H1 (cell line): ENCODE measurements at regions not wholly inside any gene's neighbourhood (a gene's known extent, or its start where the extent isn't known, plus 50 kb on each side); places are given as distances from the start of the nearest gene placed in this dataset.
A peak's percentile ranks its signal among the peaks of the same experiment; 100 is the strongest.

Experiments
- CTCF ChIA-PET: fragments of 300-600 bp; sonication (Branson Sonifier 250); formaldehyde crosslinking; loops from one replicate; lab custom pipeline; 2021; ENCODE audit not compliant: partially characterized antibody; lab: Charles Lee
- POLR2A ChIA-PET: fragments of 300-600 bp; sonication (Branson Sonifier 250); formaldehyde crosslinking; loops from one replicate; lab custom pipeline; 2021; ENCODE audit warnings: inconsistent platforms; ENCODE audit not compliant: partially characterized antibody; lab: Charles Lee
- DNase-seq, 2 experiments: peaks; one replicate each; pipeline versions ENCODE4 v3.0.0 to v3.0.0-alpha.2; 2010 to 2022; ENCODE audit warnings: low spot score in 2 of 2, low read depth in 1 of 2, mixed read lengths in 1 of 2
- FAIRE-seq: peaks from 2 replicates; lab custom pipeline; 2011; peaks lifted over from hg19 to GRCh38; lab: Jason Lieb, UNC
- H2AFZ ChIP-seq: 2 replicates; pipeline ENCODE4 v1.8.1; 2012; ENCODE audit warnings: low read length, inconsistent platforms
- H2AK5ac ChIP-seq: 2 replicates; pipeline ENCODE4 v1.6.1; 2013; ENCODE audit warnings: low read depth, low read length
- H2BK120ac ChIP-seq: replicated peaks from 2 replicates; pipeline ENCODE3; 2013; ENCODE audit warnings: low read depth, low read length, inconsistent platforms
- H2BK12ac ChIP-seq: 2 replicates; pipeline ENCODE4 v1.6.1; 2013; ENCODE audit warnings: low read depth, low read length
- H2BK15ac ChIP-seq: 2 replicates; pipeline ENCODE4 v1.6.1; 2013; ENCODE audit warnings: low read length
- H2BK20ac ChIP-seq: 2 replicates; pipeline ENCODE4 v1.6.1; 2013; ENCODE audit warnings: low read length
- H2BK5ac ChIP-seq: 2 replicates; pipeline ENCODE4 v1.6.1; 2013; ENCODE audit warnings: low read depth, low read length
- H3K14ac ChIP-seq: 2 replicates; pipeline ENCODE4 v1.6.1; 2013; ENCODE audit warnings: inconsistent platforms; ENCODE audit not compliant: insufficient read length
- H3K18ac ChIP-seq: 2 replicates; pipeline ENCODE4 v1.6.1; 2013; ENCODE audit warnings: low read length; ENCODE audit errors: extremely low read depth
- H3K23ac ChIP-seq: 2 replicates; pipeline ENCODE4 v1.6.1; 2013; ENCODE audit warnings: inconsistent platforms; ENCODE audit not compliant: insufficient read length
- H3K23me2 ChIP-seq: 2 replicates; pipeline ENCODE4 v1.6.1; 2013; ENCODE audit warnings: low read depth, low read length
- H3K27ac ChIP-seq: 2 replicates; pipeline ENCODE4 v1.6.1; 2011; ENCODE audit warnings: low read depth, low read length, inconsistent platforms
- H3K27me3 ChIP-seq, 4 experiments: replicated peaks in 1 of 4; 1 replicate in 1 of 4; 2 replicates in 3 of 4; pipeline versions ENCODE4 v1.6.1 to v1.8.1; 2011 to 2013; ENCODE audit warnings: low read length in 3 of 4, mild to moderate bottlenecking in 3 of 4, inconsistent platforms in 2 of 4, mixed read lengths in 2 of 4, moderate library complexity in 1 of 4; ENCODE audit not compliant: control insufficient read depth in 3 of 4, insufficient read depth in 3 of 4; ENCODE audit errors: extremely low read depth in 1 of 4
- H3K36me3 ChIP-seq, 4 experiments: 2 replicates each; pipeline versions ENCODE4 v1.6.1 to v1.8.1; 2011 to 2013; ENCODE audit warnings: mild to moderate bottlenecking in 4 of 4, low read length in 3 of 4, moderate library complexity in 2 of 4, control low read depth in 1 of 4, inconsistent platforms in 1 of 4; ENCODE audit not compliant: insufficient read depth in 4 of 4, control insufficient read depth in 2 of 4
- H3K4ac ChIP-seq: replicated peaks from 2 replicates; pipeline ENCODE3; 2013; ENCODE audit warnings: low read length, low read depth, mixed read lengths, inconsistent platforms; ENCODE audit not compliant: insufficient read length
- H3K4me1 ChIP-seq, 4 experiments: replicated peaks in 1 of 4; 1 replicate in 1 of 4; 2 replicates in 3 of 4; pipeline versions ENCODE4 v1.6.1 to v1.8.1; 2011 to 2013; ENCODE audit warnings: low read length in 3 of 4, inconsistent platforms in 2 of 4, mixed read lengths in 1 of 4; ENCODE audit not compliant: insufficient read depth in 4 of 4, control insufficient read depth in 3 of 4
- H3K4me2 ChIP-seq, 2 experiments: 2 replicates each; pipeline versions ENCODE4 v1.6.1 to v1.8.1; 2011 to 2013; ENCODE audit warnings: low read depth in 2 of 2, low read length in 2 of 2, control low read depth in 1 of 2, inconsistent platforms in 1 of 2, mild to moderate bottlenecking in 1 of 2; ENCODE audit not compliant: insufficient read depth in 1 of 2
- H3K4me3 ChIP-seq, 4 experiments: fragments of 200-600, 300-600 bp in 1 of 4; sonication (generic), shearing (Covaris generic), sonication (Bioruptor Twin) in 1 of 4; 2 replicates each; pipeline versions ENCODE4 v1.5.1 to v1.8.1; 2011 to 2016; ENCODE audit warnings: low read length in 4 of 4, low read depth in 3 of 4, control low read depth in 2 of 4, inconsistent platforms in 2 of 4, mild to moderate bottlenecking in 2 of 4, mixed read lengths in 1 of 4, moderate library complexity in 1 of 4; ENCODE audit not compliant: insufficient read depth in 2 of 4; ENCODE audit errors: extremely low read depth in 1 of 4
- H3K56ac ChIP-seq: replicated peaks from 2 replicates; pipeline ENCODE3; 2013; ENCODE audit warnings: low read depth, mild to moderate bottlenecking, mixed read lengths, low read length, inconsistent platforms; ENCODE audit not compliant: insufficient read length
- H3K79me1 ChIP-seq: 2 replicates; pipeline ENCODE4 v1.6.1; 2013; ENCODE audit warnings: low read depth, low read length, control low read depth
- H3K79me2 ChIP-seq, 2 experiments: 2 replicates each; pipeline versions ENCODE4 v1.6.1 to v1.8.1; 2012 to 2013; ENCODE audit warnings: low read length in 2 of 2, mild to moderate bottlenecking in 2 of 2, inconsistent platforms in 1 of 2; ENCODE audit not compliant: insufficient read depth in 2 of 2, control insufficient read depth in 1 of 2
- H3K9ac ChIP-seq, 4 experiments: replicated peaks in 1 of 4; 1 replicate in 1 of 4; 2 replicates in 3 of 4; pipeline versions ENCODE4 v1.6.1 to v1.8.1; 2011 to 2013; ENCODE audit warnings: low read depth in 3 of 4, low read length in 3 of 4, control low read depth in 2 of 4, mild to moderate bottlenecking in 2 of 4, moderate library complexity in 2 of 4, inconsistent platforms in 1 of 4; ENCODE audit errors: extremely low read depth in 1 of 4
- H3K9me3 ChIP-seq, 2 experiments: 2 replicates each; pipeline versions ENCODE4 v1.6.1 to v1.8.1; 2012 to 2013; ENCODE audit warnings: mild to moderate bottlenecking in 2 of 2, moderate library complexity in 2 of 2, control low read depth in 1 of 2, inconsistent platforms in 1 of 2, low read depth in 1 of 2, low read length in 1 of 2, mixed read lengths in 1 of 2; ENCODE audit not compliant: insufficient read depth in 2 of 2
- H4K20me1 ChIP-seq, 2 experiments: replicated peaks in 1 of 2; 2 replicates each; pipeline versions ENCODE3 to v1.8.1; 2011 to 2013; ENCODE audit warnings: inconsistent platforms in 2 of 2, low read length in 2 of 2, mild to moderate bottlenecking in 1 of 2; ENCODE audit not compliant: insufficient read depth in 2 of 2, control insufficient read depth in 1 of 2
- H4K5ac ChIP-seq: 2 replicates; pipeline ENCODE4 v1.6.1; 2013; ENCODE audit warnings: low read length, low read depth, mixed read lengths, inconsistent platforms; ENCODE audit not compliant: insufficient read length
- H4K8ac ChIP-seq: 2 replicates; pipeline ENCODE4 v1.8.0; 2013; ENCODE audit warnings: mild to moderate bottlenecking, moderate library complexity, low read length, inconsistent platforms; ENCODE audit not compliant: insufficient read depth; ENCODE audit errors: extremely low read depth
- H4K91ac ChIP-seq: replicated peaks from 2 replicates; pipeline ENCODE3; 2013; ENCODE audit warnings: low read length, mixed read lengths, inconsistent platforms; ENCODE audit not compliant: insufficient read length
- ATF3 ChIP-seq: IDR thresholded peaks from 2 replicates; pipeline ENCODE4 v1.6.1; 2011; ENCODE audit warnings: low read depth, mild to moderate bottlenecking, low read length; ENCODE audit not compliant: insufficient read depth
- CBX5 ChIP-seq: fragments of 300-800, 300-1000 bp; sonication (generic); IDR thresholded peaks from 2 replicates; pipeline ENCODE4 v1.7.1; 2016; ENCODE audit warnings: antibody characterized with exemption, low read length, low read depth
- CTBP2 ChIP-seq: IDR thresholded peaks from 2 replicates; pipeline ENCODE4 v1.7.0; 2011; ENCODE audit warnings: borderline replicate concordance, mild to moderate bottlenecking, moderate library complexity, mixed read lengths, low read length; ENCODE audit not compliant: insufficient read depth, insufficient read length
- JUN ChIP-seq: IDR thresholded peaks from 2 replicates; pipeline ENCODE4 v1.6.1; 2011; ENCODE audit warnings: low read depth, mild to moderate bottlenecking, improper control_type of control experiment, low read length
- RAD21 ChIP-seq, 2 experiments: IDR thresholded peaks in 1 of 2; conservative IDR thresholded peaks in 1 of 2; 2 replicates each; pipeline ENCODE4 v1.6.1; 2011; ENCODE audit warnings: low read depth in 2 of 2, low read length in 2 of 2, improper control_type of control experiment in 1 of 2, inconsistent platforms in 1 of 2, mild to moderate bottlenecking in 1 of 2, moderate library complexity in 1 of 2
- RXRA ChIP-seq: IDR thresholded peaks from 2 replicates; pipeline ENCODE4 v1.6.1; 2011; ENCODE audit warnings: low read depth, mild to moderate bottlenecking, low read length, moderate library complexity; ENCODE audit not compliant: insufficient read depth
- SP1 ChIP-seq: IDR thresholded peaks from 2 replicates; pipeline ENCODE4 v1.6.1; 2011; ENCODE audit warnings: low read depth, low read length
- WGBS, 2 experiments: shearing (Covaris generic) in 1 of 2; methylation state at CpG; one replicate each; pipeline versions ENCODE4 v1.1.6 to v1.1.7; 2013 to 2015; ENCODE audit warnings: low lambda C conversion rate in 2 of 2, mixed read lengths in 2 of 2, inconsistent platforms in 1 of 2, low coverage in 1 of 2, missing lambda C conversion rate in 1 of 2; ENCODE audit not compliant: insufficient replicate concordance in 2 of 2, insufficient coverage in 1 of 2, insufficient read length in 1 of 2; ENCODE audit errors: extremely low coverage in 1 of 2, missing lambda C conversion rate in 1 of 2; 5-methylcytosine and 5-hydroxymethylcytosine counted together
- TF ChIP-seq, protein P1 (sequence below), 3 experiments: IDR thresholded peaks; 1 replicate in 2 of 3; 2 replicates in 1 of 3; pipeline versions ENCODE4 v1.5.1 to v1.6.1; 2011; ENCODE audit warnings: low read length in 3 of 3, mild to moderate bottlenecking in 3 of 3, inconsistent platforms in 2 of 3, low read depth in 1 of 3, moderate library complexity in 1 of 3; ENCODE audit not compliant: insufficient read depth in 1 of 3; ENCODE audit errors: control extremely low read depth in 1 of 3

- H4K20me1 ChIP-seq, result no peaks in the 10 kb centered on the region
- no peak overlapping the region for H2AFZ ChIP-seq
- no peak overlapping the region for H4K8ac ChIP-seq
- no peaks in the 10 kb centered on the region for H3K36me3 ChIP-seq
- no peaks in the 10 kb centered on the region for H3K79me1 ChIP-seq
- no peaks in the 10 kb centered on the region for H3K9me3 ChIP-seq
- no peak overlapping the region for H2AK5ac ChIP-seq
- H2BK12ac ChIP-seq, result no peak overlapping the region
- no peaks in the 10 kb centered on the region for H3K79me2 ChIP-seq
- peak overlapping the region in 1 of 2 experiments; percentile 49; a peak in 1 of 4 replicates for H3K4me2 ChIP-seq
- no peak overlapping the region for H2BK20ac ChIP-seq
- no peak overlapping the region for H3K4me3 ChIP-seq
- 0 out of 2 replicates have a peak, but pooled peaks cover 3% of the 10 kb centered on the region for H3K23me2 ChIP-seq
- H3K4me1 ChIP-seq, result peaks cover 0 to 9% (median 4%) of the 10 kb centered on the region in 4 experiments; a peak in 3 of 7 replicates
- no peak overlapping the region for H3K9ac ChIP-seq
- WGBS, 2 experiments, result 48% methylated on average over 7 of the region's 7 CpGs; no CpG with 5 or more reads in 1 of the 2 experiments
- no peak for DNase-seq
- H2BK5ac ChIP-seq, result no peak overlapping the region
- CTCF ChIA-PET, result interaction anchor here (0.6 to 3.4 kb wide), 53 partner anchors 9 to 1727 kb away, joined by 3 to 23 read pairs (median 4); no protein-coding TSS in a partner anchor
- H2BK15ac ChIP-seq, result no peak overlapping the region
- no peak overlapping the region for H3K27ac ChIP-seq
- H3K18ac ChIP-seq, result no peak overlapping the region
- no peak overlapping the region for H4K5ac ChIP-seq
- H3K4ac ChIP-seq, result no peak overlapping the region
- POLR2A ChIA-PET, result no interaction called here
- no peak overlapping the region for H3K56ac ChIP-seq
- no peak for TF ChIP-seq RXRA
- TF ChIP-seq SP1, result no peak
- TF ChIP-seq JUN, result 0 out of 2 replicates have a peak, but pooled peaks have one; percentile 8
- no peak for TF ChIP-seq CBX5
- TF ChIP-seq, protein P1, sequence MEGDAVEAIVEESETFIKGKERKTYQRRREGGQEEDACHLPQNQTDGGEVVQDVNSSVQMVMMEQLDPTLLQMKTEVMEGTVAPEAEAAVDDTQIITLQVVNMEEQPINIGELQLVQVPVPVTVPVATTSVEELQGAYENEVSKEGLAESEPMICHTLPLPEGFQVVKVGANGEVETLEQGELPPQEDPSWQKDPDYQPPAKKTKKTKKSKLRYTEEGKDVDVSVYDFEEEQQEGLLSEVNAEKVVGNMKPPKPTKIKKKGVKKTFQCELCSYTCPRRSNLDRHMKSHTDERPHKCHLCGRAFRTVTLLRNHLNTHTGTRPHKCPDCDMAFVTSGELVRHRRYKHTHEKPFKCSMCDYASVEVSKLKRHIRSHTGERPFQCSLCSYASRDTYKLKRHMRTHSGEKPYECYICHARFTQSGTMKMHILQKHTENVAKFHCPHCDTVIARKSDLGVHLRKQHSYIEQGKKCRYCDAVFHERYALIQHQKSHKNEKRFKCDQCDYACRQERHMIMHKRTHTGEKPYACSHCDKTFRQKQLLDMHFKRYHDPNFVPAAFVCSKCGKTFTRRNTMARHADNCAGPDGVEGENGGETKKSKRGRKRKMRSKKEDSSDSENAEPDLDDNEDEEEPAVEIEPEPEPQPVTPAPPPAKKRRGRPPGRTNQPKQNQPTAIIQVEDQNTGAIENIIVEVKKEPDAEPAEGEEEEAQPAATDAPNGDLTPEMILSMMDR (IDR thresholded peaks at IDR 0.05; ENCODE audit: control extremely low read depth in 1 of 3, insufficient read depth in 1 of 3, low read depth in 1 of 3, low read length in 3 of 3), result peak in 2 of 3 experiments; percentile 68 to 73; a peak in 3 of 4 replicates
- peak; percentile 93 to 95 for TF ChIP-seq RAD21 (IDR thresholded peaks at IDR 0.05 in 1 of 2, conservative IDR thresholded peaks at IDR 0.05 in 1 of 2; ENCODE audit: low read depth in 2 of 2, low read length in 2 of 2)
- no peak for TF ChIP-seq CTBP2
- no peak for TF ChIP-seq ATF3
- no peak overlapping the region for H3K14ac ChIP-seq
- H4K91ac ChIP-seq, result no peak overlapping the region
- no peaks in the 10 kb centered on the region; a peak in 1 of 7 replicates for H3K27me3 ChIP-seq
- H3K23ac ChIP-seq, result no peak overlapping the region
- H2BK120ac ChIP-seq, result no peak overlapping the region
- peak; percentile 95 for FAIRE-seq
Measured at GRCh38 chr1:165073185-165074007, 283.1 kb downstream of the LMX1A start.
